ENCODE measurements at regions not wholly inside any gene's neighbourhood (a gene's known extent, or its start where the extent isn't known, plus 50 kb on each side); places are given as distances from the start of the nearest gene placed in this dataset.

- no peak overlapping the region for H3K4me2 ChIP-seq (ENCODE audit: low read length)
- no peaks in the 10 kb centered on the region for H3K36me3 ChIP-seq (ENCODE audit: control insufficient read depth, insufficient read depth, low read length)
- no peak overlapping the region for H4K8ac ChIP-seq (ENCODE audit: low read depth, low read length)
- no peaks in the 10 kb centered on the region for H3K4me1 ChIP-seq (ENCODE audit: control insufficient read depth, low read depth, low read length)
- no peak overlapping the region for H3K56ac ChIP-seq (ENCODE audit: low read length)
- no peak overlapping the region for H4K5ac ChIP-seq (ENCODE audit: low read length)
- H2BK5ac ChIP-seq (ENCODE audit: low read length), result no peak overlapping the region
- H2BK15ac ChIP-seq (replicated peaks; ENCODE audit: low read depth), result no peak overlapping the region
- H3K18ac ChIP-seq (ENCODE audit: low read length), result no peak overlapping the region
- no peak overlapping the region for H3K9ac ChIP-seq (ENCODE audit: low read length)
- H3K27ac ChIP-seq (ENCODE audit: low read depth, low read length), result no peak overlapping the region
- H3K4me3 ChIP-seq (ENCODE audit: low read length), result no peak overlapping the region
- no peak overlapping the region for H3K23ac ChIP-seq (ENCODE audit: low read length)
- H3K79me1 ChIP-seq (ENCODE audit: low read length), result no peaks in the 10 kb centered on the region
- no CpG with 5 or more reads among the region's 4 CpGs for WGBS (ENCODE audit: extremely low coverage, insufficient coverage, low lambda C conversion rate)
- H3K4ac ChIP-seq (ENCODE audit: low read depth, low read length), result no peak overlapping the region
- H2BK120ac ChIP-seq (ENCODE audit: low read depth, low read length), result no peak overlapping the region
- no peaks in the 10 kb centered on the region for H3K27me3 ChIP-seq (ENCODE audit: insufficient read depth, low read length, poor library complexity)
- no peak for DNase-seq
- no peaks in the 10 kb centered on the region for H3K79me2 ChIP-seq (ENCODE audit: control insufficient read depth, insufficient read depth, low read length)
- H2AK5ac ChIP-seq (ENCODE audit: low read length), result no peak overlapping the region
Measured at GRCh38 chr11:112377946-112378345, 117.3 kb upstream of the PLET1 start.

- Histone ChIP-seq H3K27me3 (ENCODE audit: insufficient read depth, low read length, poor library complexity) (no peaks in the 10 kb centered on the region), H2AK5ac (ENCODE audit: low read length) (no peak overlapping the region), H3K18ac (ENCODE audit: low read length) (no peak overlapping the region), H3K23ac (ENCODE audit: low read length) (no peak overlapping the region), H2BK120ac (ENCODE audit: low read depth, low read length) (no peak overlapping the region), H3K4ac (ENCODE audit: low read depth, low read length) (no peak overlapping the region), H3K9ac (ENCODE audit: low read length) (no peak overlapping the region), H3K4me2 (ENCODE audit: low read length) (no peak overlapping the region), H4K5ac (ENCODE audit: low read length) (no peak overlapping the region), H3K27ac (ENCODE audit: low read depth, low read length) (no peak overlapping the region), H3K4me1 (ENCODE audit: control insufficient read depth, low read depth, low read length) (no peaks in the 10 kb centered on the region), H2BK5ac (ENCODE audit: low read length) (no peak overlapping the region), H4K8ac (ENCODE audit: low read depth, low read length) (no peak overlapping the region), H3K79me1 (ENCODE audit: low read length) (no peaks in the 10 kb centered on the region), H3K4me3 (ENCODE audit: low read length) (no peak overlapping the region), H3K79me2 (ENCODE audit: control insufficient read depth, insufficient read depth, low read length) (no peaks in the 10 kb centered on the region), H3K56ac (ENCODE audit: low read length) (no peak overlapping the region), H2BK15ac (replicated peaks; ENCODE audit: low read depth) (no peak overlapping the region), H3K36me3 (ENCODE audit: control insufficient read depth, insufficient read depth, low read length) (no peaks in the 10 kb centered on the region)
- no peak for DNase-seq
- no CpG with 5 or more reads among the region's 9 CpGs for WGBS (ENCODE audit: extremely low coverage, insufficient coverage, low lambda C conversion rate)
Measured at GRCh38 chr11:112380464-112380863, 119.8 kb upstream of the PLET1 start.

GRCh38 chr11:112381578-112381977 lies 120.9 kb upstream of the PLET1 start:
- H3K23ac ChIP-seq (ENCODE audit: low read length), result no peak overlapping the region
- H3K9ac ChIP-seq (ENCODE audit: low read length), result no peak overlapping the region
- no peak overlapping the region for H2BK15ac ChIP-seq (replicated peaks; ENCODE audit: low read depth)
- no peaks in the 10 kb centered on the region for H3K79me2 ChIP-seq (ENCODE audit: control insufficient read depth, insufficient read depth, low read length)
- H3K79me1 ChIP-seq (ENCODE audit: low read length), result no peaks in the 10 kb centered on the region
- H2BK5ac ChIP-seq (ENCODE audit: low read length), result no peak overlapping the region
- no peak overlapping the region for H3K27ac ChIP-seq (ENCODE audit: low read depth, low read length)
- no peak overlapping the region for H4K5ac ChIP-seq (ENCODE audit: low read length)
- no peaks in the 10 kb centered on the region for H3K4me1 ChIP-seq (ENCODE audit: control insufficient read depth, low read depth, low read length)
- no peaks in the 10 kb centered on the region for H3K36me3 ChIP-seq (ENCODE audit: control insufficient read depth, insufficient read depth, low read length)
- H3K4me3 ChIP-seq (ENCODE audit: low read length), result no peak overlapping the region
- no peaks in the 10 kb centered on the region for H3K27me3 ChIP-seq (ENCODE audit: insufficient read depth, low read length, poor library complexity)
- no peak overlapping the region for H3K56ac ChIP-seq (ENCODE audit: low read length)
- no peak overlapping the region for H3K4me2 ChIP-seq (ENCODE audit: low read length)
- H3K4ac ChIP-seq (ENCODE audit: low read depth, low read length), result no peak overlapping the region
- H3K18ac ChIP-seq (ENCODE audit: low read length), result no peak overlapping the region
- H2AK5ac ChIP-seq (ENCODE audit: low read length), result no peak overlapping the region
- DNase-seq, result no peak
- no peak overlapping the region for H2BK120ac ChIP-seq (ENCODE audit: low read depth, low read length)
- H4K8ac ChIP-seq (ENCODE audit: low read depth, low read length), result no peak overlapping the region
- WGBS (ENCODE audit: extremely low coverage, insufficient coverage, low lambda C conversion rate), result no CpG with 5 or more reads among the region's 5 CpGs

GRCh38 chr11:112382561-112382960 lies 121.9 kb upstream of the PLET1 start:
- no peak overlapping the region for H3K4me3 ChIP-seq (ENCODE audit: low read length)
- H3K4me1 ChIP-seq (ENCODE audit: control insufficient read depth, low read depth, low read length), result no peaks in the 10 kb centered on the region
- no peak overlapping the region for H3K9ac ChIP-seq (ENCODE audit: low read length)
- no peaks in the 10 kb centered on the region for H3K79me1 ChIP-seq (ENCODE audit: low read length)
- H3K27me3 ChIP-seq (ENCODE audit: insufficient read depth, low read length, poor library complexity), result no peaks in the 10 kb centered on the region
- H2AK5ac ChIP-seq (ENCODE audit: low read length), result no peak overlapping the region
- no peak overlapping the region for H3K27ac ChIP-seq (ENCODE audit: low read depth, low read length)
- no peak overlapping the region for H4K5ac ChIP-seq (ENCODE audit: low read length)
- no peak overlapping the region for H3K23ac ChIP-seq (ENCODE audit: low read length)
- H3K79me2 ChIP-seq (ENCODE audit: control insufficient read depth, insufficient read depth, low read length), result no peaks in the 10 kb centered on the region
- H4K8ac ChIP-seq (ENCODE audit: low read depth, low read length), result no peak overlapping the region
- no peak overlapping the region for H3K18ac ChIP-seq (ENCODE audit: low read length)
- H3K36me3 ChIP-seq (ENCODE audit: control insufficient read depth, insufficient read depth, low read length), result no peaks in the 10 kb centered on the region
- WGBS (ENCODE audit: extremely low coverage, insufficient coverage, low lambda C conversion rate), result no CpG with 5 or more reads among the region's 5 CpGs
- H2BK15ac ChIP-seq (replicated peaks; ENCODE audit: low read depth), result no peak overlapping the region
- peak; percentile 46 for DNase-seq
- H3K4me2 ChIP-seq (ENCODE audit: low read length), result no peak overlapping the region
- H3K4ac ChIP-seq (ENCODE audit: low read depth, low read length), result no peak overlapping the region
- no peak overlapping the region for H3K56ac ChIP-seq (ENCODE audit: low read length)
- H2BK5ac ChIP-seq (ENCODE audit: low read length), result no peak overlapping the region
- no peak overlapping the region for H2BK120ac ChIP-seq (ENCODE audit: low read depth, low read length)

- Histone ChIP-seq H2BK5ac (ENCODE audit: low read length) (no peak overlapping the region), H3K36me3 (ENCODE audit: control insufficient read depth, insufficient read depth, low read length) (no peaks in the 10 kb centered on the region), H3K27ac (ENCODE audit: low read depth, low read length) (no peak overlapping the region), H3K56ac (ENCODE audit: low read length) (no peak overlapping the region), H3K4me3 (ENCODE audit: low read length) (no peak overlapping the region), H4K5ac (ENCODE audit: low read length) (no peak overlapping the region), H3K27me3 (ENCODE audit: insufficient read depth, low read length, poor library complexity) (peaks cover 2% of the 10 kb centered on the region), H3K4ac (ENCODE audit: low read depth, low read length) (no peak overlapping the region), H3K23ac (ENCODE audit: low read length) (no peak overlapping the region), H3K18ac (ENCODE audit: low read length) (no peak overlapping the region), H3K79me2 (ENCODE audit: control insufficient read depth, insufficient read depth, low read length) (no peaks in the 10 kb centered on the region), H3K79me1 (ENCODE audit: low read length) (no peaks in the 10 kb centered on the region), H2BK120ac (ENCODE audit: low read depth, low read length) (no peak overlapping the region), H2AK5ac (ENCODE audit: low read length) (no peak overlapping the region), H4K8ac (ENCODE audit: low read depth, low read length) (no peak overlapping the region), H3K4me2 (ENCODE audit: low read length) (no peak overlapping the region), H3K4me1 (ENCODE audit: control insufficient read depth, low read depth, low read length) (no peaks in the 10 kb centered on the region), H3K9ac (ENCODE audit: low read length) (no peak overlapping the region), H2BK15ac (replicated peaks; ENCODE audit: low read depth) (no peak overlapping the region)
- DNase-seq, result no peak
Measured at GRCh38 chr11:112388496-112388895, 127.8 kb upstream of the PLET1 start.

- Histone ChIP-seq H3K9ac (ENCODE audit: low read length) (no peak overlapping the region), H4K5ac (ENCODE audit: low read length) (no peak overlapping the region), H3K4me1 (ENCODE audit: control insufficient read depth, low read depth, low read length) (no peaks in the 10 kb centered on the region), H2AK5ac (ENCODE audit: low read length) (no peak overlapping the region), H3K4ac (ENCODE audit: low read depth, low read length) (no peak overlapping the region), H3K18ac (ENCODE audit: low read length) (no peak overlapping the region), H3K36me3 (ENCODE audit: control insufficient read depth, insufficient read depth, low read length) (no peaks in the 10 kb centered on the region), H3K27me3 (ENCODE audit: insufficient read depth, low read length, poor library complexity) (peaks cover 2% of the 10 kb centered on the region), H3K23ac (ENCODE audit: low read length) (no peak overlapping the region), H2BK15ac (replicated peaks; ENCODE audit: low read depth) (no peak overlapping the region), H3K4me2 (ENCODE audit: low read length) (no peak overlapping the region), H3K56ac (ENCODE audit: low read length) (no peak overlapping the region), H3K4me3 (ENCODE audit: low read length) (no peak overlapping the region), H3K27ac (ENCODE audit: low read depth, low read length) (no peak overlapping the region), H2BK120ac (ENCODE audit: low read depth, low read length) (no peak overlapping the region), H3K79me1 (ENCODE audit: low read length) (no peaks in the 10 kb centered on the region), H3K79me2 (ENCODE audit: control insufficient read depth, insufficient read depth, low read length) (no peaks in the 10 kb centered on the region), H4K8ac (ENCODE audit: low read depth, low read length) (no peak overlapping the region), H2BK5ac (ENCODE audit: low read length) (no peak overlapping the region)
- WGBS (ENCODE audit: extremely low coverage, insufficient coverage, low lambda C conversion rate), result no CpG with 5 or more reads among the region's 2 CpGs
- DNase-seq, result no peak
Measured at GRCh38 chr11:112391086-112391485, 130.4 kb upstream of the PLET1 start.

Data from mesendoderm (in vitro differentiated cells).